Upper lobe of right lung (tissue), 1 donor: ENCODE measurements at regions not wholly inside any gene's neighbourhood (a gene's known extent, or its start where the extent isn't known, plus 50 kb on each side); places are given as distances from the start of the nearest gene placed in this dataset.
"Not testable (repeated sequence)": the region's sequence is repeated elsewhere in the genome, so short reads cannot be mapped to it uniquely, and the experiment has no call there.

ENCODE experiments used
- ATAC-seq: fragments of 200-7000 bp; cut with Tn5 transposase; one replicate; pipeline ENCODE4 v1.9.1; 2020; ENCODE audit warnings: mild to moderate bottlenecking, moderate library complexity
- DNase-seq: peaks from one replicate; pipeline ENCODE4 v3.0.0-alpha.2; 2020
- H3K27ac ChIP-seq: fragments of 200-600 bp; one replicate; pipeline ENCODE4 v1.8.0; 2022
- H3K27me3 ChIP-seq: fragments of 200-600 bp; one replicate; pipeline ENCODE4 v1.8.0; 2022; ENCODE audit warnings: mild to moderate bottlenecking
- H3K36me3 ChIP-seq: fragments of 200-600 bp; one replicate; pipeline ENCODE4 v1.8.0; 2022
- H3K4me1 ChIP-seq: fragments of 200-600 bp; one replicate; pipeline ENCODE4 v1.8.0; 2022
- H3K4me3 ChIP-seq: fragments of 200-600 bp; one replicate; pipeline ENCODE4 v1.8.0; 2022; ENCODE audit warnings: mild to moderate bottlenecking
- H3K9me3 ChIP-seq: fragments of 200-600 bp; one replicate; pipeline ENCODE4 v1.8.0; 2022
- intact Hi-C: fragments of 100-400 bp; cut with DNase I; formaldehyde crosslinking; loops from one replicate; pipeline ENCODE4 v1.11.0; 2022
- TF ChIP-seq, protein P1 (sequence below): fragments of 200-600 bp; IDR thresholded peaks from one replicate; pipeline ENCODE4 v1.8.0; 2022; ENCODE audit warnings: antibody characterized with exemption
- donor health status: DM: no; HTN: yes; CAD: no; lungs with severe emphysema.

DNA sequence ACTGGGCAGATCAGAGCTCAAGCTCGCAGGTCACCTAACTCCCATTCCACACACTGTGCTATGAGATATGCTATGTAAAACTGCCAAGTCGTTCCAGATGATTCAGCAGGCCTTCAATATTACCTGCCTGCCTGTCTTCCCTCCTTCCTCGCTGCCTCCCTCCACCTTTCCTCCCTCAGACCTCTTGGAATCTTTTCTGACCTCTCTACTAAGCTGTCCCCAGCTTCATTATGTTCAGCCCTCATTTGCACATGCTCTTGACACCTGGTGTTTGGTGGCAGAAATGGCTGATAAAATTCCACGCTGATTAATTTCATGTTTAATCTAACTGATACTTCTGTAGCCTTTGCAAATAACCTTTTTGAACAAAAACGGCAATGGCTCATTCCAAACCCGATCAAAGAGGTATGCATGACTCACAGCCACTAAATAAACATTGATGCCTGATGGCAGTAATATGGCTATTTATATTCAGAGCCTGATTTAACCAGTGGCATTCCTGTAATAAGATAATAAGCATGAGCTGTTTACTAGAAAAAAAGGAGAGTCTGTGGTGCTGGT lies 130.8 kb upstream of the EGLN3 start:
- intact Hi-C loops, result no loop called here
- H3K36me3 ChIP-seq, result no peaks in the 10 kb centered on the region
- H3K27me3 ChIP-seq, result peaks cover 6% of the 10 kb centered on the region
- no peaks in the 10 kb centered on the region for H3K9me3 ChIP-seq
- H3K27ac ChIP-seq, result no peak overlapping the region
- ATAC-seq (peak; percentile 36), DNase-seq (no peak)
- TF ChIP-seq, protein P1, sequence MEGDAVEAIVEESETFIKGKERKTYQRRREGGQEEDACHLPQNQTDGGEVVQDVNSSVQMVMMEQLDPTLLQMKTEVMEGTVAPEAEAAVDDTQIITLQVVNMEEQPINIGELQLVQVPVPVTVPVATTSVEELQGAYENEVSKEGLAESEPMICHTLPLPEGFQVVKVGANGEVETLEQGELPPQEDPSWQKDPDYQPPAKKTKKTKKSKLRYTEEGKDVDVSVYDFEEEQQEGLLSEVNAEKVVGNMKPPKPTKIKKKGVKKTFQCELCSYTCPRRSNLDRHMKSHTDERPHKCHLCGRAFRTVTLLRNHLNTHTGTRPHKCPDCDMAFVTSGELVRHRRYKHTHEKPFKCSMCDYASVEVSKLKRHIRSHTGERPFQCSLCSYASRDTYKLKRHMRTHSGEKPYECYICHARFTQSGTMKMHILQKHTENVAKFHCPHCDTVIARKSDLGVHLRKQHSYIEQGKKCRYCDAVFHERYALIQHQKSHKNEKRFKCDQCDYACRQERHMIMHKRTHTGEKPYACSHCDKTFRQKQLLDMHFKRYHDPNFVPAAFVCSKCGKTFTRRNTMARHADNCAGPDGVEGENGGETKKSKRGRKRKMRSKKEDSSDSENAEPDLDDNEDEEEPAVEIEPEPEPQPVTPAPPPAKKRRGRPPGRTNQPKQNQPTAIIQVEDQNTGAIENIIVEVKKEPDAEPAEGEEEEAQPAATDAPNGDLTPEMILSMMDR, result no peak
- H3K4me1 ChIP-seq, result peaks cover 10% of the 10 kb centered on the region
- no peak overlapping the region for H3K4me3 ChIP-seq

DNA sequence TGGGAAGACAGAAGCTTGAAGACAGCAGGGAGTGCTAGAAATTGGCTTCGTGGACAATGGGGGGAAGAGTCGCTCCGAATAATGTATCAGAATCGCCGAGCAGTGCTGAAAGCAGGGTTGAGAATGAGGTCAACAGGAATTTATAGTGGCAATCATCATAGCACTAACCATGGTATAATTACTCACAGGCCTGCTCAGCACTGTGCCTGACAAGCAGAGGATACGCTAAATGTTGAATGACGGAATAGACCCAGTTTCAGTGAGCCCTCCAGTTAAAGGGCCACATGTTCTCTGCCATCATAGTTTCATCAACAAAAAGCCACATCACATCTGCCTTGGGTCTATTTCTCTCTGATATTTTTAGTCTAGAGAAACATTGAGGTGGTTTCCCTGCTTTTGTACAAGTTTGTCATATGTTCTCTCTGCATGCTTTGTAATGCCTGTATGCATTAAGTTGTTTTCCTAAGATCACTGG lies 130.3 kb upstream of the EGLN3 start:
- H3K9me3 ChIP-seq, result no peaks in the 10 kb centered on the region
- TF ChIP-seq, protein P1, result no peak
- intact Hi-C loops, result no loop called here
- peaks cover 6% of the 10 kb centered on the region for H3K27me3 ChIP-seq
- no peak overlapping the region for H3K27ac ChIP-seq
- DNase-seq, result no peak
- H3K4me1 ChIP-seq, result peaks cover 10% of the 10 kb centered on the region
- no peak for ATAC-seq
- H3K4me3 ChIP-seq, result no peak overlapping the region
- no peaks in the 10 kb centered on the region for H3K36me3 ChIP-seq

DNA sequence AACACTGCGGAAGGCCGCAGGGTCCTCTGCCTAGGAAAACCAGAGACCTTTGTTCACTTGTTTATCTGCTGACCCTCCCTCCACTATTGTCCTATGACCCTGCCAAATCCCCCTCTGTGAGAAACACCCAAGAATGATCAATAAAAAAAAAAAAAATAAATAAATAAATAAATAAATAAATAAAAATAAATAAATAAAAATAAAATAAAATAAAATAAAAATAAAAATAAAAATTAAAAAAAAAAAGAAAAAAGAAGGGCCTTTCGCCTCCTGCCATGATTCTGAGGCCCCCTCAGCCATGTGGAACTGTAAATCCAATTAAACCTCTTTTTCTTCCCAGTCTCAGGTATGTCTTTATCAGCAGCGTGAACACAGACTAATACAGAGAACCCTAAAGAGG lies 128.8 kb upstream of the EGLN3 start:
- H3K36me3 ChIP-seq, H3K9me3 ChIP-seq, ATAC-seq, H3K4me1 ChIP-seq, intact Hi-C loops, H3K27ac ChIP-seq, DNase-seq, H3K4me3 ChIP-seq, H3K27me3 ChIP-seq: not testable (repeated sequence)

DNA sequence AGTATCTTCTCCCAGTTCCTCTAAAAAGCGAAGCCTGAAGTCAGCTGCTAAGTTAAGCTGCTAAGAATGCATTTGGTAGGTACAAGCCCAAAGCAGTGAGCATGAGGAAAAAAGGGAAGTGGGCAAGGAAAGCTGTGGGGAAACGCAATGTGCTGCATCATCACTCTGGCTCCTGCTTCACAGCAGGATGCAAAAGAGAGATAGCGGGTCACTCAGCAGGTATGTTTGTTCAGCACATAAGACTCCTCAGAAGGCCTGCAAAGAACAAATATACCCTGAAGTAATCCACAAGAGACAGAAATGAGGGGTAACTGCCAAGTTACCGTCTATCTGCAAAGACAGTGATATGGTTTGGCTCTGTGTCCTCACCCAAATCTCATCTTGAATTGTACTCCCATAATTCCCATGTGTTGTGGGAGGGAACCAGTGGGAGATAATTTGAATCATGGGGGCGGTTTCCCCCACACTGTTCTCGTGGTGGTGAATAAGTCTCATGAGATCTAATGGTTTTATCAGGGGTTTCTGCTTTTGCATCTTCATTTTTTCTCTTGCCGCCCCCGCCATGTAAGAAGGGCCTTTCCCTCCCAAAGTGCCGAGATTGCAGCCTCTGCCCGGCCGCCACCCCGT lies 127.4 kb upstream of the EGLN3 start:
- intact Hi-C loops, result no loop called here
- peaks cover 6% of the 10 kb centered on the region for H3K27me3 ChIP-seq
- no peaks in the 10 kb centered on the region for H3K36me3 ChIP-seq
- H3K4me1 ChIP-seq, result peaks cover 10% of the 10 kb centered on the region
- peak; percentile 66 for ATAC-seq
- H3K9me3 ChIP-seq, result no peaks in the 10 kb centered on the region
- TF ChIP-seq, protein P1, result no peak
- H3K4me3 ChIP-seq, result no peak overlapping the region
- no peak overlapping the region for H3K27ac ChIP-seq
- DNase-seq, result no peak

DNA sequence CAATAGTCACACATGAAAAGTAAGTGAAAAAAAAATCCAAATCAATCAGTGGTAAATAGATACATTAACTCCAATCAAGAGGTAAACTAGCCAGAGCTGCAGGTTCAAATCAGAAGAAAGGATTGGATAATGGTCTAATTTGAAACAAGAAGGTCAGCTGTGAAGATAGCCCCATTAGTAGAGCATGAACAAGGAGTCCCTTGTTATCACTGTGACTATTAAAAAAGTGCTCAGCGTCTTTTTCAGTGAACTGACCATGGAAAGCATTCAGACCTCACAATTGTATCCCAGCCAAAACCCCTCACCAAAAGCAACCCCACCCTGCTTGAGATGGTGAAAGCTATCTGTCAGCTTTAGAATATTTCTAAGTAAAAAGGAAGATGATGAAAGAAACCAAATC lies 125.0 kb upstream of the EGLN3 start:
- ATAC-seq (no peak), DNase-seq (no peak)
- peaks cover 6% of the 10 kb centered on the region for H3K27me3 ChIP-seq
- no peak overlapping the region for H3K4me3 ChIP-seq
- no peaks in the 10 kb centered on the region for H3K36me3 ChIP-seq
- H3K4me1 ChIP-seq, result no peaks in the 10 kb centered on the region
- intact Hi-C loops, result no loop called here
- H3K27ac ChIP-seq, result no peak overlapping the region
- H3K9me3 ChIP-seq, result no peaks in the 10 kb centered on the region
- TF ChIP-seq, protein P1, result no peak

DNA sequence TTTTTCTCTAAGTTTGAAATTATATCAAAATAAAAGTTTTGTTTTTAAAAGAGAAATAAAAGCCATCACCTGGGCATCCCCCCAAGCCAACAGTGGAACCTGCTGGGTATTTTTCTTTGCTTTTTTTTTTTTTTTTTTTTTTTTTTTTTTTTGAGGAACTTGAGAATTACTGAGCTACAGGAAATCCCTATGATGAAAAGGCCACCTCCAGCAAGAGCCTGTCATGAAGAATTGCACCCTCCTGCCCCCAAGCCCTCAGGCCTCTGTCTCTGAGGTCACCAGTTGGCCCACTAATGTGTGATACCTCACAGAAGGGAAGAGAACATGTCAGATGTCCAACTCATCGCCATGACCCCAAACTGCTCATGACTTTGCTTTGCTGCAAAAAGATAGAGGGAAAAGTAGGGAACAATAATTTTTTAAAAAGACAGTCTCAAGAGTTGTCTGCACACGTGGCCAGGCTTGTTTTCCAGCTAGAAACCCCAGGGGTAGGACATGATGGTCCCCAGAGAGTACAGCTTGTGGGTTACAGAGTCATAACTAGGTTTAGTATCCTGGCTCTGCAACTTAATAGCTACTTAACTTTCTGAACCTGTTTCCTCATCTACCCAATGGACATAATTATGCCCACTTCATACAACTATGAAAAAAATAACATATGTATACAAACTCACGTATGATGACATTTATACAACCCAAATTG lies 124.3 kb upstream of the EGLN3 start:
- no peaks in the 10 kb centered on the region for H3K36me3 ChIP-seq
- DNase-seq (no peak), ATAC-seq (no peak)
- H3K4me3 ChIP-seq, result no peak overlapping the region
- no peaks in the 10 kb centered on the region for H3K9me3 ChIP-seq
- TF ChIP-seq, protein P1, result no peak
- no peaks in the 10 kb centered on the region for H3K4me1 ChIP-seq
- no peak overlapping the region for H3K27ac ChIP-seq
- intact Hi-C loops, result no loop called here
- peaks cover 4% of the 10 kb centered on the region for H3K27me3 ChIP-seq
